ENCODE measurements at regions not wholly inside any gene's neighbourhood (a gene's known extent, or its start where the extent isn't known, plus 50 kb on each side); places are given as distances from the start of the nearest gene placed in this dataset.

DNA sequence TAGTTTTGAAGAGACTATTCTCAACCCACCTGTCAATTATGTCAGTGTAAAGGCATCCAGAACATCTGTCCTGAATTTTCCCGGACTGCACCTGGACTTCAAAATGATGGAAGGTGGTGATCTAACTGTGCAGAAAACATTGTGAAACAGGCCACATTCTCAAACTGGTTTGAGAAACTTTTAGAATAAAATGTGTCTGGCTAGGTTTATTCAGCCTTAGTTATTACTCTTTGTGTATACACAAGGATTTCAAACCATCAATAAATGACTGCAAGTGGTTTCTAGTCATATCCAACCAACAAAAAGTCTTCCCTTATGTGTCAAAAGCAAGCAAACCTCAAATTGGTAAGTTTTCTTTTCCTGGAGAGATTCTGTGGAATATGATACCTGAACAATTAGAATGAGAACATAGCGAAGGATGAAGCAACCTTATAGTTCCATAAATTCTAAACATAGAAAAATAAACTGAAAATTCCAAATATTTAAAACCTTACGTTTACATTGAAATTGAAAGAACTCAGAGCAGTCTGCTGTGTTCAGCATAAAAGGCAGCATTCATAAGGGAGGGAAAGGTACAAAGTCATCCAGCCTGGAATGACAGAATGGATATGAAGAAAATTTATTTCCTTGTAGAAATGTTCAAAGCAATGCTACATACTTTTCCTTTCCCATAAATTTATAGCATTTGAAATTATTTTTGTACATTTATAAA lies 306.6 kb upstream of the TGFBR2 start:
- TF ChIP-seq, protein P1, sequence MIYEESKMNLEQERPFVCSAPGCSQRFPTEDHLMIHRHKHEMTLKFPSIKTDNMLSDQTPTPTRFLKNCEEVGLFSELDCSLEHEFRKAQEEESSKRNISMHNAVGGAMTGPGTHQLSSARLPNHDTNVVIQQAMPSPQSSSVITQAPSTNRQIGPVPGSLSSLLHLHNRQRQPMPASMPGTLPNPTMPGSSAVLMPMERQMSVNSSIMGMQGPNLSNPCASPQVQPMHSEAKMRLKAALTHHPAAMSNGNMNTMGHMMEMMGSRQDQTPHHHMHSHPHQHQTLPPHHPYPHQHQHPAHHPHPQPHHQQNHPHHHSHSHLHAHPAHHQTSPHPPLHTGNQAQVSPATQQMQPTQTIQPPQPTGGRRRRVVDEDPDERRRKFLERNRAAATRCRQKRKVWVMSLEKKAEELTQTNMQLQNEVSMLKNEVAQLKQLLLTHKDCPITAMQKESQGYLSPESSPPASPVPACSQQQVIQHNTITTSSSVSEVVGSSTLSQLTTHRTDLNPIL (CRISPR knock-in tag; IDR thresholded peaks at IDR 0.05; ENCODE audit: low read depth) = no peak
- TF ChIP-seq ZNF8 (CRISPR knock-in tag; IDR thresholded peaks at IDR 0.05) (no peak), SNAI2 (CRISPR knock-in tag; IDR thresholded peaks at IDR 0.05) (no peak), ZNF70 (CRISPR knock-in tag; IDR thresholded peaks at IDR 0.05) (no peak), ZFP3 (CRISPR knock-in tag; IDR thresholded peaks at IDR 0.05) (no peak), BACH2 (CRISPR knock-in tag; IDR thresholded peaks at IDR 0.05; ENCODE audit: borderline replicate concordance) (no peak)
- TF ChIP-seq, protein P2, sequence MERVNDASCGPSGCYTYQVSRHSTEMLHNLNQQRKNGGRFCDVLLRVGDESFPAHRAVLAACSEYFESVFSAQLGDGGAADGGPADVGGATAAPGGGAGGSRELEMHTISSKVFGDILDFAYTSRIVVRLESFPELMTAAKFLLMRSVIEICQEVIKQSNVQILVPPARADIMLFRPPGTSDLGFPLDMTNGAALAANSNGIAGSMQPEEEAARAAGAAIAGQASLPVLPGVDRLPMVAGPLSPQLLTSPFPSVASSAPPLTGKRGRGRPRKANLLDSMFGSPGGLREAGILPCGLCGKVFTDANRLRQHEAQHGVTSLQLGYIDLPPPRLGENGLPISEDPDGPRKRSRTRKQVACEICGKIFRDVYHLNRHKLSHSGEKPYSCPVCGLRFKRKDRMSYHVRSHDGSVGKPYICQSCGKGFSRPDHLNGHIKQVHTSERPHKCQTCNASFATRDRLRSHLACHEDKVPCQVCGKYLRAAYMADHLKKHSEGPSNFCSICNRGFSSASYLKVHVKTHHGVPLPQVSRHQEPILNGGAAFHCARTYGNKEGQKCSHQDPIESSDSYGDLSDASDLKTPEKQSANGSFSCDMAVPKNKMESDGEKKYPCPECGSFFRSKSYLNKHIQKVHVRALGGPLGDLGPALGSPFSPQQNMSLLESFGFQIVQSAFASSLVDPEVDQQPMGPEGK (CRISPR knock-in tag; IDR thresholded peaks at IDR 0.05; ENCODE audit: borderline replicate concordance) = no peak
- TF ChIP-seq, protein P3, sequence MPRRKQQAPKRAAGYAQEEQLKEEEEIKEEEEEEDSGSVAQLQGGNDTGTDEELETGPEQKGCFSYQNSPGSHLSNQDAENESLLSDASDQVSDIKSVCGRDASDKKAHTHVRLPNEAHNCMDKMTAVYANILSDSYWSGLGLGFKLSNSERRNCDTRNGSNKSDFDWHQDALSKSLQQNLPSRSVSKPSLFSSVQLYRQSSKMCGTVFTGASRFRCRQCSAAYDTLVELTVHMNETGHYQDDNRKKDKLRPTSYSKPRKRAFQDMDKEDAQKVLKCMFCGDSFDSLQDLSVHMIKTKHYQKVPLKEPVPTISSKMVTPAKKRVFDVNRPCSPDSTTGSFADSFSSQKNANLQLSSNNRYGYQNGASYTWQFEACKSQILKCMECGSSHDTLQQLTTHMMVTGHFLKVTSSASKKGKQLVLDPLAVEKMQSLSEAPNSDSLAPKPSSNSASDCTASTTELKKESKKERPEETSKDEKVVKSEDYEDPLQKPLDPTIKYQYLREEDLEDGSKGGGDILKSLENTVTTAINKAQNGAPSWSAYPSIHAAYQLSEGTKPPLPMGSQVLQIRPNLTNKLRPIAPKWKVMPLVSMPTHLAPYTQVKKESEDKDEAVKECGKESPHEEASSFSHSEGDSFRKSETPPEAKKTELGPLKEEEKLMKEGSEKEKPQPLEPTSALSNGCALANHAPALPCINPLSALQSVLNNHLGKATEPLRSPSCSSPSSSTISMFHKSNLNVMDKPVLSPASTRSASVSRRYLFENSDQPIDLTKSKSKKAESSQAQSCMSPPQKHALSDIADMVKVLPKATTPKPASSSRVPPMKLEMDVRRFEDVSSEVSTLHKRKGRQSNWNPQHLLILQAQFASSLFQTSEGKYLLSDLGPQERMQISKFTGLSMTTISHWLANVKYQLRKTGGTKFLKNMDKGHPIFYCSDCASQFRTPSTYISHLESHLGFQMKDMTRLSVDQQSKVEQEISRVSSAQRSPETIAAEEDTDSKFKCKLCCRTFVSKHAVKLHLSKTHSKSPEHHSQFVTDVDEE (CRISPR knock-in tag; IDR thresholded peaks at IDR 0.05) = no peak
- TF ChIP-seq, protein P4, sequence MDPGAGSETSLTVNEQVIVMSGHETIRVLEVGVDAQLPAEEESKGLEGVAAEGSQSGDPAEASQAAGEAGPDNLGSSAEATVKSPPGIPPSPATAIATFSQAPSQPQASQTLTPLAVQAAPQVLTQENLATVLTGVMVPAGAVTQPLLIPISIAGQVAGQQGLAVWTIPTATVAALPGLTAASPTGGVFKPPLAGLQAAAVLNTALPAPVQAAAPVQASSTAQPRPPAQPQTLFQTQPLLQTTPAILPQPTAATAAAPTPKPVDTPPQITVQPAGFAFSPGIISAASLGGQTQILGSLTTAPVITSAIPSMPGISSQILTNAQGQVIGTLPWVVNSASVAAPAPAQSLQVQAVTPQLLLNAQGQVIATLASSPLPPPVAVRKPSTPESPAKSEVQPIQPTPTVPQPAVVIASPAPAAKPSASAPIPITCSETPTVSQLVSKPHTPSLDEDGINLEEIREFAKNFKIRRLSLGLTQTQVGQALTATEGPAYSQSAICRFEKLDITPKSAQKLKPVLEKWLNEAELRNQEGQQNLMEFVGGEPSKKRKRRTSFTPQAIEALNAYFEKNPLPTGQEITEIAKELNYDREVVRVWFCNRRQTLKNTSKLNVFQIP (CRISPR knock-in tag; IDR thresholded peaks at IDR 0.05; ENCODE audit: borderline replicate concordance, low read depth) = no peak

All from SK-N-SH treated with all-trans-retinoic acid at 6 μM for 48 hours (cell line).